DND-41 (cell line): ENCODE measurements at regions not wholly inside any gene's neighbourhood (a gene's known extent, or its start where the extent isn't known, plus 50 kb on each side); places are given as distances from the start of the nearest gene placed in this dataset.

ENCODE experiments used
- ATAC-seq: fragments of 200-7000 bp; cut with Tn5 transposase; 3 replicates; pipeline ENCODE4 v1.9.1; 2021; ENCODE audit warnings: low read depth; ENCODE audit not compliant: insufficient read depth
- DNase-seq: peaks from one replicate; pipeline ENCODE4 v3.0.0-alpha.2; 2020
- H2AFZ ChIP-seq: 2 replicates; pipeline ENCODE4 v1.6.0; 2012; ENCODE audit warnings: low read depth, low read length
- H3K27ac ChIP-seq: 2 replicates; pipeline ENCODE4 v1.5.1; 2012; ENCODE audit warnings: low read length, inconsistent platforms
- H3K27me3 ChIP-seq: fragments of 200-600 bp; sonication (generic); 2 replicates; pipeline ENCODE4 v1.6.0; 2012; ENCODE audit warnings: low read length, mild to moderate bottlenecking, inconsistent platforms; ENCODE audit not compliant: insufficient read depth, poor library complexity
- H3K36me3 ChIP-seq: 2 replicates; pipeline ENCODE4 v1.5.1; 2012; ENCODE audit warnings: low read length, inconsistent platforms; ENCODE audit not compliant: insufficient read depth
- H3K4me1 ChIP-seq: 2 replicates; pipeline ENCODE4 v1.5.1; 2012; ENCODE audit warnings: mild to moderate bottlenecking, low read length; ENCODE audit not compliant: insufficient read depth
- H3K4me2 ChIP-seq: 2 replicates; pipeline ENCODE4 v1.6.0; 2012; ENCODE audit warnings: mild to moderate bottlenecking, moderate library complexity, low read length, inconsistent platforms; ENCODE audit not compliant: insufficient read depth
- H3K4me3 ChIP-seq, 2 experiments: fragments of 200-600 bp in 1 of 2; shearing (Covaris generic) in 1 of 2; 2 replicates each; pipeline ENCODE4 v1.5.1; 2012 to 2016; ENCODE audit warnings: inconsistent platforms in 2 of 2, low read length in 2 of 2, mild to moderate bottlenecking in 2 of 2, low read depth in 1 of 2, moderate library complexity in 1 of 2
- H3K79me2 ChIP-seq: 2 replicates; pipeline ENCODE4 v1.6.0; 2012; ENCODE audit warnings: low read length, inconsistent platforms; ENCODE audit not compliant: insufficient read depth
- H3K9ac ChIP-seq: 2 replicates; pipeline ENCODE4 v1.6.0; 2012; ENCODE audit warnings: low read depth, mild to moderate bottlenecking, inconsistent platforms, low read length, moderate library complexity
- H3K9me3 ChIP-seq: 2 replicates; pipeline ENCODE4 v1.5.1; 2012; ENCODE audit warnings: low read length, moderate library complexity, mild to moderate bottlenecking, inconsistent platforms; ENCODE audit not compliant: insufficient read depth, severe bottlenecking
- H4K20me1 ChIP-seq: 2 replicates; pipeline ENCODE4 v1.6.0; 2012; ENCODE audit warnings: low read length; ENCODE audit not compliant: insufficient read depth
- EZH2 ChIP-seq: IDR thresholded peaks from 3 replicates; pipeline ENCODE4 v1.6.1; 2012; ENCODE audit warnings: borderline replicate concordance, low read depth, mild to moderate bottlenecking, moderate library complexity, low read length, inconsistent platforms; ENCODE audit not compliant: severe bottlenecking
- TF ChIP-seq, protein P1 (sequence below): IDR thresholded peaks from 2 replicates; pipeline ENCODE4 v1.5.1; 2012; ENCODE audit warnings: borderline replicate concordance, low read length, moderate library complexity, mild to moderate bottlenecking; ENCODE audit not compliant: poor library complexity, severe bottlenecking; ENCODE audit errors: extremely low read depth

DNA sequence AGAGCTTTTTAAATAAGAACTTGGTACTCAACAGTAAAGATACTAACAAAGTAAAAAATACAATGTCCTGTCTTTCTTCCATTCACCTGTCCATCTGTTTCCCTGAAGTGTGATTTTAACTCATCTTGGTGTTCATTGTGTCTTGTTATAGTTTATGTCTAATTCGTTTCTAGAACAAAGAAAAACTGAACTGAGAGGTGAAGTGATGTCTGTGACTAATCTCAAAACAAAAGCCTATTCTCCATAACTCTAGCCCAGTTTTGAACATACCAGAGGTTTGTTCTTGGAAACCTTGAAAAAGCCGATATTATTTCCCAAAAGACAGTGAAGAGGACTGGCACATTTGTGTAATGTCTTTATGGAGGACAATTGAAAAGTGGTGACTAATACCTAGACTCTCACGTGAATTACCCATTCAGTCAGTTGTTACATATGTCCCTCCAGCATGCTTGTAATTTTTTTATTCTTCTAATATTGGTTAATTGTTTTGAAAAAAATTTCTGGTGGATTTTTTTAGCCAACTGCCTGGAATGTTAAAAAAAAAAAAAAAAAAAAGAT, 725.8 kb downstream of the SATB2 start:
- ATAC-seq, result no peak
- DNase-seq, result no peak
- no peak for TF ChIP-seq EZH2
- TF ChIP-seq, protein P1, sequence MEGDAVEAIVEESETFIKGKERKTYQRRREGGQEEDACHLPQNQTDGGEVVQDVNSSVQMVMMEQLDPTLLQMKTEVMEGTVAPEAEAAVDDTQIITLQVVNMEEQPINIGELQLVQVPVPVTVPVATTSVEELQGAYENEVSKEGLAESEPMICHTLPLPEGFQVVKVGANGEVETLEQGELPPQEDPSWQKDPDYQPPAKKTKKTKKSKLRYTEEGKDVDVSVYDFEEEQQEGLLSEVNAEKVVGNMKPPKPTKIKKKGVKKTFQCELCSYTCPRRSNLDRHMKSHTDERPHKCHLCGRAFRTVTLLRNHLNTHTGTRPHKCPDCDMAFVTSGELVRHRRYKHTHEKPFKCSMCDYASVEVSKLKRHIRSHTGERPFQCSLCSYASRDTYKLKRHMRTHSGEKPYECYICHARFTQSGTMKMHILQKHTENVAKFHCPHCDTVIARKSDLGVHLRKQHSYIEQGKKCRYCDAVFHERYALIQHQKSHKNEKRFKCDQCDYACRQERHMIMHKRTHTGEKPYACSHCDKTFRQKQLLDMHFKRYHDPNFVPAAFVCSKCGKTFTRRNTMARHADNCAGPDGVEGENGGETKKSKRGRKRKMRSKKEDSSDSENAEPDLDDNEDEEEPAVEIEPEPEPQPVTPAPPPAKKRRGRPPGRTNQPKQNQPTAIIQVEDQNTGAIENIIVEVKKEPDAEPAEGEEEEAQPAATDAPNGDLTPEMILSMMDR, result no peak

DNA sequence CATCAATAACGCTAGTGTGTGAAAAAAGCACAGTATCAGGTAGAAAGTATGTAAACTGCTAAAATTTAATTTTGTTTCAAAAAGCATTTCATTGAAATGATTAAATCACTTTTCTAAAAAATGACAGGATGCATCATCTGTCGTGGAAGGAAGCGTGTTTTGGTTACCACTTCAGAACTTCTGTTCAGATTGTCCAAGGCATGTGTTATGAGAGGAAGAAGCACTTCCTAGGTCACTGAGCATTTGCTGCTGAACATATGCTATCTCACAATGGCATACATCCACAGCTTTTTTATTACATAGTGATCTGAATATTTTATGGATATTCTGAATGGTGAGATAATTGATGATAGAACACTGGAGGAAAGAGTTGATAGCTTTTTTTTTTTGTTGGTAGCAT, 737.5 kb downstream of the SATB2 start:
- H3K9me3 ChIP-seq, result no peaks in the 10 kb centered on the region
- no peak overlapping the region for H3K4me3 ChIP-seq
- no peaks in the 10 kb centered on the region for H3K4me1 ChIP-seq
- H3K27me3 ChIP-seq, result peaks cover 3% of the 10 kb centered on the region
- no peaks in the 10 kb centered on the region for H4K20me1 ChIP-seq
- TF ChIP-seq EZH2, result no peak
- TF ChIP-seq, protein P1, result no peak
- ATAC-seq (no peak), DNase-seq (no peak)
- no peaks in the 10 kb centered on the region for H3K36me3 ChIP-seq
- no peak overlapping the region for H3K27ac ChIP-seq
- H3K4me2 ChIP-seq, result no peak overlapping the region
- H3K79me2 ChIP-seq, result no peaks in the 10 kb centered on the region
- H3K9ac ChIP-seq, result no peak overlapping the region
- H2AFZ ChIP-seq, result no peak overlapping the region

More for the DNA sequence above, 725.8 kb downstream of the SATB2 start:
- H3K4me2 ChIP-seq, result no peak overlapping the region
- H3K36me3 ChIP-seq, result no peaks in the 10 kb centered on the region
- no peaks in the 10 kb centered on the region for H3K79me2 ChIP-seq
- H3K9ac ChIP-seq, result no peak overlapping the region
- H3K27me3 ChIP-seq, result no peaks in the 10 kb centered on the region
- H3K4me3 ChIP-seq, result no peak overlapping the region
- H3K27ac ChIP-seq, result no peak overlapping the region
- H2AFZ ChIP-seq, result no peak overlapping the region
- H3K4me1 ChIP-seq, result no peaks in the 10 kb centered on the region
- no peaks in the 10 kb centered on the region for H3K9me3 ChIP-seq
- H4K20me1 ChIP-seq, result no peaks in the 10 kb centered on the region

DNA sequence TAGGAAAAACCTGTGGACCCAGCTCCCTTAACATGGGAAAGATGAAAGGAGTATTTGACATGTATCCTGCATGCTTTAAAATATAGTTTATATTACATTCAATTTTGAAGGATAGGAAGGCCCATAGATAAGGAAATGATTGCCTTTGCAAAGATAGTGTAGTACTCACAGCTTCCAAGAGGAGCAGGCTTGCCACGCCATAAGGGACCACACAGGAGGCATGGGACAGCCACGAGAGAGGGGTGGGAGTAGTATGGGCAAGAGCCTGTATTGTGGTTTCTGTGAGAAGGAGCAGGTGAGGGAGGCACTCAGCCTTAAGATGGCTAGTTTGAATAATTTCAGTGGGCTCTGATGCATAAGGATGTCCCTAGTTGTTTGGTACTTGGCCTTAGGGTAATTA, 740.3 kb downstream of the SATB2 start:
- H3K27me3 ChIP-seq, result peaks cover 3% of the 10 kb centered on the region
- H3K4me2 ChIP-seq, result no peak overlapping the region
- ATAC-seq (no peak), DNase-seq (no peak)
- TF ChIP-seq EZH2, result no peak
- TF ChIP-seq, protein P1, result no peak
- H3K9me3 ChIP-seq, result no peaks in the 10 kb centered on the region
- H3K4me1 ChIP-seq, result no peaks in the 10 kb centered on the region
- H3K79me2 ChIP-seq, result no peaks in the 10 kb centered on the region
- H4K20me1 ChIP-seq, result no peaks in the 10 kb centered on the region
- no peak overlapping the region for H2AFZ ChIP-seq
- no peaks in the 10 kb centered on the region for H3K36me3 ChIP-seq
- H3K9ac ChIP-seq, result no peak overlapping the region
- H3K27ac ChIP-seq, result no peak overlapping the region
- no peak overlapping the region for H3K4me3 ChIP-seq
